SK-N-SH treated with all-trans-retinoic acid at 6 μM for 48 hours (cell line): ENCODE measurements at regions not wholly inside any gene's neighbourhood (a gene's known extent, or its start where the extent isn't known, plus 50 kb on each side); places are given as distances from the start of the nearest gene placed in this dataset.

Experiments used
- ARNTL ChIP-seq: fragments of 450-650 bp; formaldehyde crosslinking; IDR thresholded peaks from 2 replicates; pipeline ENCODE4 v1.5.0; 2020; ENCODE audit warnings: low read depth, mild to moderate bottlenecking, moderate library complexity, borderline replicate concordance
- CREB5 ChIP-seq: fragments of 250-450 bp; sonication (Bioruptor Pico); IDR thresholded peaks from 2 replicates; pipeline ENCODE4 v1.5.1; 2020; ENCODE audit warnings: low read depth, mild to moderate bottlenecking, moderate library complexity
- ISL1 ChIP-seq: fragments of 250-450 bp; sonication (Bioruptor Pico); IDR thresholded peaks from 2 replicates; pipeline ENCODE4 v2.1.2; 2022; ENCODE audit warnings: mild to moderate bottlenecking, moderate library complexity
- RARB ChIP-seq: fragments of 250-450 bp; sonication (Bioruptor Pico); IDR thresholded peaks from 2 replicates; pipeline ENCODE4 v1.8.0; 2021; ENCODE audit warnings: mild to moderate bottlenecking, moderate library complexity
- TSHZ2 ChIP-seq: fragments of 250-450 bp; sonication (Bioruptor Pico); IDR thresholded peaks from 2 replicates; pipeline ENCODE4 v1.5.0; 2020; ENCODE audit warnings: mild to moderate bottlenecking, moderate library complexity

- TF ChIP-seq CREB5 (CRISPR knock-in tag) (no peak), ISL1 (CRISPR knock-in tag) (no peak), ARNTL (CRISPR knock-in tag) (no peak), TSHZ2 (CRISPR knock-in tag) (no peak), RARB (CRISPR knock-in tag) (no peak)
These were observed 246.8 kb upstream of the ROBO1 start for GRCh38 chr3:80014576-80014975.
